ENCODE measurements at regions not wholly inside any gene's neighbourhood (a gene's known extent, or its start where the extent isn't known, plus 50 kb on each side); places are given as distances from the start of the nearest gene placed in this dataset.
A peak's percentile ranks its signal among the peaks of the same experiment; 100 is the strongest.
"Not testable (repeated sequence)": the region's sequence is repeated elsewhere in the genome, so short reads cannot be mapped to it uniquely, and the experiment has no call there.

DNA sequence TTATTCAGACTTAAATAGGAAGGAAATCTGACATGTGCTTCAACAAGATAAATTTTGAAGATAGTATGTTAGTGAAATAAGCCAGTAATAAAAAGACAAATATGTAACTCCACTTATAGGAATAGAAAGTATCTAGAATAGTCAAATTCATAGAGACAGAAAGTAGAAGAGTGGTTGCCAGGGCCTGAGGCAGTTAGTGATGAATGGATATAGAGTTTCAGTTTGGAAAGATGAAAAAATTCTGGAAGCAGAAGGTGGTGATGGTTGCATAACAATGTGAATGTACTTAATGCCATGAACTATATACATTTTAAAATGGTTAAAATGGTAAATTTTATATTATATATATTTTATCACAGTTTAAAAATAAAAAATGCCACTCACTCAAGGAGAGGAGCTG is 54.3 kb downstream of the HAND2 start:
- no peak for ATAC-seq
- no peak for DNase-seq
- no peak overlapping the region for H3K4me3 Mint-ChIP-seq
- peaks cover 5% of the 10 kb centered on the region for H3K27me3 Mint-ChIP-seq (ENCODE audit: low read depth)
- no peaks in the 10 kb centered on the region for H3K36me3 Mint-ChIP-seq (ENCODE audit: insufficient read depth)
- no peaks in the 10 kb centered on the region for H3K9me3 Mint-ChIP-seq
- H3K4me1 Mint-ChIP-seq (ENCODE audit: low read depth), result no peaks in the 10 kb centered on the region

DNA sequence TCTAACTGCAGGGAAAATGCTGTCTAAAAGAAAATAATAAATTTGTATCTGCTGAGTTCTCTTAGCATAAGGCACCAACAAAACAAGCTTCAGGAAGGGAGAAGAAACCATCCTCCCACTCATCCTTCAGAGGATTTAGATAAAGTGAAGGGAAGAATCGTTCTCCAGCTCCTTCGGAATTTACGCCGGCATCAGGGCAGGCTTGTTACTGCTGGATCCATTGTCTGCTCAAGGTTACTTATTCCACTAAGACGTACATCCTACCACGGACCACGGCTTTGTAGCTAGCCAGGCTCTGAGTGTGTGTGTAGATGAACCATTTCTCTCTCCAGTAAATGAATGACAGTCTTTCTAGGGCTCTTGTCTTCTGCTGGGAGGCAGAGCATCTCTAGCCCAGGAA is 60.4 kb downstream of the HAND2 start:
- DNase-seq, result no peak
- H3K27me3 Mint-ChIP-seq (ENCODE audit: low read depth), result peaks cover 8% of the 10 kb centered on the region

DNA sequence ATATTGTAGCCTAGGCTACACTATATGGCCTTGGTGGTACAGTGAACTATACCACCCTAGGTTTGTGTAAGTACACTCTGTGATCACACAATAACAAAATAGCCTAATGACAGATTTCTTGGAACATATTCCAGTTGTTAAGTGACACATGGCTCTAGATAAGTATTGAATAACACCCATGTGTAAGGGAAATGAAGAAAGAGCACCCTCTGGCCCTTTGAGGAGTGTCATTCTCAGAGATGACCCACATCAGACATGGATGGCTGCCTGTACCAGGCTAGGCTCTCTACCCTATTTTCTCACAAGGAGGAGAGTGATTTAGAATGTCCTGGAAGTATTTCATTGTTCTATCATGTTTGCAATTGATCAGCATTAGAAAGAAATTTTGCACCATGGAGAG is 61.7 kb downstream of the HAND2 start:
- H3K9me3 Mint-ChIP-seq, result no peaks in the 10 kb centered on the region
- DNase-seq (no peak), ATAC-seq (no peak)
- H3K36me3 Mint-ChIP-seq (ENCODE audit: insufficient read depth), result no peaks in the 10 kb centered on the region
- H3K4me1 Mint-ChIP-seq (ENCODE audit: low read depth), result no peaks in the 10 kb centered on the region
- H3K27me3 Mint-ChIP-seq (ENCODE audit: low read depth), result peaks cover 8% of the 10 kb centered on the region
- no peak overlapping the region for H3K4me3 Mint-ChIP-seq

More for the DNA sequence above, 60.4 kb downstream of the HAND2 start:
- no peaks in the 10 kb centered on the region for H3K36me3 Mint-ChIP-seq (ENCODE audit: insufficient read depth)
- H3K4me1 Mint-ChIP-seq (ENCODE audit: low read depth), result no peaks in the 10 kb centered on the region
- no peak overlapping the region for H3K4me3 Mint-ChIP-seq
- no peak for ATAC-seq
- H3K9me3 Mint-ChIP-seq, result no peaks in the 10 kb centered on the region

DNA sequence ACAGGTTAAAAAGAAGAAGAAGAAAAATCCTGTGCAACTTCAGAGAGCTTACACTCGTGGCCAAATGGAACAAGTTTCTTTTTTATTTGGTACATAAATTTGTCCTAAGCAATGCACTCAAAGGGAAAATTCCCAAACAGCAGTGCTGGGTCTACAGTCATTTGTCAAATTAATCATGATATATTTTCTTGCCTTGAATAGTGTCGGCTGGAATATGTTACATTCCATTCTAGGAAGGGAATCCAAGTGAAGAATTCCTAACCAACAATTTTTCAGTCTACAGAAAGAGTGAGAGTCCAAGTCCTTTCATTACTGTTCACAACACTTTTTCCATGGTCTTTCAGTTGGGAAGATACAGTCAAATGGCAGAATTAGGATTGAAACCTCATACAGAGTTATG is 63.9 kb downstream of the HAND2 start:
- H3K36me3 Mint-ChIP-seq (ENCODE audit: insufficient read depth), result no peaks in the 10 kb centered on the region
- no peaks in the 10 kb centered on the region for H3K9me3 Mint-ChIP-seq
- DNase-seq, result no peak
- ATAC-seq, result no peak
- H3K27me3 Mint-ChIP-seq (ENCODE audit: low read depth), result peaks cover 3% of the 10 kb centered on the region
- H3K4me3 Mint-ChIP-seq, result no peak overlapping the region
- no peaks in the 10 kb centered on the region for H3K4me1 Mint-ChIP-seq (ENCODE audit: low read depth)

DNA sequence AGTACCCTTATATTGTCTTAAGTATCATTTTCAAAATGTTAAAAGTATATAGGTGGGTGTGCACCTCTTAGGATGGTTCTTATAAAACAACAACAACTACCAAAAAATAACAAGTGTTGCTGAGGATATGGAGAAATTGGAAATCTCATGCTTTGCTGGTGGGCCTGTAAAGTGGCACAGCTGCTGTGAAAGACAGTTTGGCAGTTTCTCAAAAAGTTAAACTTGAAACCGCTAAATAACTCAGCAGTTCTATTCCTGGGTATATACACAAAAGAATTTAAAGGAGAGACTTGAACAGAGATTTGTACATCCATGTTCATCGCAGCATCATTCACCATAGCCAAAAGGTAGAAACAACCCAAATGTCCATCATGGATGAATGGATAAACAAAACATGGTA is 65.5 kb downstream of the HAND2 start:
- ATAC-seq (no peak), DNase-seq (no peak)
- Mint-ChIP-seq H3K36me3 (ENCODE audit: insufficient read depth) (no peaks in the 10 kb centered on the region), H3K27me3 (ENCODE audit: low read depth) (peaks cover 3% of the 10 kb centered on the region), H3K4me3 (no peak overlapping the region), H3K9me3 (no peaks in the 10 kb centered on the region), H3K4me1 (ENCODE audit: low read depth) (no peaks in the 10 kb centered on the region)

DNA sequence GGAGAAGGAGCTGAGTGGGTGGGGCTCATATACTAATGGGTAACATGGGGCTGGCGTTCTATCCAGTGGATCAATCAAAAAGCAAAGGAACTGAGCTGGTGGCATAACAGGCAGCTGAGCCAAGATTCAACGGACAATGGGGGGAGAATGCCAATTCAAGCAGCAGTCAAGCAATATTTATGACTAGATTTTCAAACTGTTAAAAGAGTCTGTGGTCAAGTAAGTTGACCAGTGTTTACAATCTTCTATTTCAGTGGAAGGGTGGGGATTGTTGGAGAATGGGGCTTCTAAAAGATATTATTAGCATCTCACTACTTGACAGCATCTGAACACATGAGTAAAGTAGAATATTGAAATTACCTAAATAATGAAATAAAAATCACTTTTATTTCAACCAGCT is 64.9 kb upstream of the SCRG1 start:
- DNase-seq (no peak), ATAC-seq (no peak)
- Mint-ChIP-seq H3K4me3 (no peak overlapping the region), H3K36me3 (ENCODE audit: insufficient read depth) (no peaks in the 10 kb centered on the region), H3K4me1 (ENCODE audit: low read depth) (no peaks in the 10 kb centered on the region), H3K9me3 (no peaks in the 10 kb centered on the region), H3K27me3 (ENCODE audit: low read depth) (peaks cover 3% of the 10 kb centered on the region)

DNA sequence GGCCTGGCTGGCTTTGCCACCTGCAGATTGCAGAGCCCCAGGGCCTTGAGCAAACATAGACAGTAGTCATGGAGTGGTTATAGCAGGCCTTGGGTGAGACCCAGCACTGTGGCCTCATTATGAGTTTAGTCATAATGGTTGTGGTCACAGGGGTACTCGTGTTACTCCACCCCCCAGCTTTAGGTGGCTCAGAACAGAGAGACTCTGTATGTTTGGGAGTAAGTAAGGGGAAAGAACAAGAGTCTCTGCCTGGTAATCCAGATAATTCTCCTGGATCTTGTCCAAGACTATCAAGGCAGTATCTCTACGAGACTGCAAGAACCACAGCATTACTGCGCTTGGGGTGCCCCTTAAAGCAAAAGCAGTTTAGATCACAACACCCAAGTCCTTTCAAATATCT is 62.3 kb upstream of the SCRG1 start:
- Mint-ChIP-seq H3K4me3 (no peak overlapping the region), H3K36me3 (ENCODE audit: insufficient read depth) (no peaks in the 10 kb centered on the region), H3K27me3 (ENCODE audit: low read depth) (no peaks in the 10 kb centered on the region), H3K9me3 (no peaks in the 10 kb centered on the region), H3K4me1 (ENCODE audit: low read depth) (no peaks in the 10 kb centered on the region)
- ATAC-seq (peak in 1 of 2 donors; percentile 14), DNase-seq (no peak)

DNA sequence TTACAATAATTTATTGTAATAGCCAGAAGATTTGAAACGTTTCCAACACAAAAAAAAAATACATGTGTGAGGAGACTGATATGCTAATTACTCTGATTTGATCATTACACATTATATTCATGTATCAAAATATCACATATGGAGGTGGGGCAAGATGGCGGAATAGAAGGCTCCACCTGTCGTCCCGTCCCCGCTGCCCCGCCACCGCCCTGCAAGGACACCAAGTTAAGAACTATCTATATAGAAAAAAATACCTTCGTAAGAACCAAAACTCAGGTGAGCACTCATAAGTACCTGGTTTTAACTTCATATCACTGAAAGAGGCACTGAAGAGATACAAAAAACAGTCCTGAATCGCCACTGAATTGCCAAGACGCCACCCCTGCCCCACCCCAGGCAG is 60.9 kb upstream of the SCRG1 start:
- DNase-seq, result no peak
- no peaks in the 10 kb centered on the region for H3K9me3 Mint-ChIP-seq
- no peak overlapping the region for H3K4me3 Mint-ChIP-seq
- H3K4me1 Mint-ChIP-seq (ENCODE audit: low read depth), result no peaks in the 10 kb centered on the region
- no peaks in the 10 kb centered on the region for H3K27me3 Mint-ChIP-seq (ENCODE audit: low read depth)
- H3K36me3 Mint-ChIP-seq (ENCODE audit: insufficient read depth), result no peaks in the 10 kb centered on the region
- no peak for ATAC-seq

DNA sequence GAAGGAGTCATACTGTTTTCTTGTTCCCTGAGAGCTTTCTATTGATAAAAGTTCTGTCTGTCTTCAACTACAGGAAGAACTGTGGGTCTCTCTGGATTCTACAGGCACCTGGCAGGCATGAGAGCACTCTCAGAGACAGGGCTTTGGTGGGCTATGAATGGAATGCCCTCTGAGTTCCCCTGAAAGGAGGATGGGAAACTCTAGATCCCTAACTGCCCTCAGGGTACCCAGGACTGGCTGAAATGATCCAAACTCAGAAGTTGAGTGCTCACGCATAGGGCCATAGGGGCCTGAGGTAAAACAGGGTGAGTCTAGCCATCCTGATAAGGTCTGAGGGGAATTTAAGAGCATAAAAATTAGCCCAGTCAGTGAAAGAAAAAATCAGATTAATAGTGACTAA is 59.0 kb upstream of the SCRG1 start:
- H3K36me3 Mint-ChIP-seq (ENCODE audit: insufficient read depth), result no peaks in the 10 kb centered on the region
- ATAC-seq (no peak), DNase-seq (no peak)
- H3K4me3 Mint-ChIP-seq, result no peak overlapping the region
- no peaks in the 10 kb centered on the region for H3K9me3 Mint-ChIP-seq
- H3K27me3 Mint-ChIP-seq (ENCODE audit: low read depth), result no peaks in the 10 kb centered on the region
- no peaks in the 10 kb centered on the region for H3K4me1 Mint-ChIP-seq (ENCODE audit: low read depth)

DNA sequence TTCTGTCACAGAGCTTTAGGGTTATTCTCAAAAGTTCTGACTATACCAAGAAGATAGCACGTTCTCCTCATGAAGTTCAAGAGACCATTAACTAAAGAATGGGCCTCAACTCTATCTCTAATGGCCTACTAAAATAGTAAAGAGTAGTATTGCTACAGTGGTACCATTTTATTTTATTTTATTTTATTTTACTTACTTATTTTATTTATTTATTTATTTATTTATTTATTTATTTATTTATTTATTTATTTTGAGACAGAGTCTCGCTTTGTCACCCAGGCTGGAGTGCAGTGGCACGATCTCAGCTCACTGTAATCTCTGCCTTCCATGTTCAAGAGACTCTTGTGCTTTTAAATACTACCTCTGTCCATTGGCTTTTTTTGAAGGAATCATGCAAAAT is 52.5 kb upstream of the SCRG1 start:
- not testable (repeated sequence) for DNase-seq; H3K4me1 Mint-ChIP-seq (ENCODE audit: low read depth); H3K27me3 Mint-ChIP-seq (ENCODE audit: low read depth); H3K36me3 Mint-ChIP-seq (ENCODE audit: insufficient read depth); ATAC-seq; H3K4me3 Mint-ChIP-seq; H3K9me3 Mint-ChIP-seq

DNA sequence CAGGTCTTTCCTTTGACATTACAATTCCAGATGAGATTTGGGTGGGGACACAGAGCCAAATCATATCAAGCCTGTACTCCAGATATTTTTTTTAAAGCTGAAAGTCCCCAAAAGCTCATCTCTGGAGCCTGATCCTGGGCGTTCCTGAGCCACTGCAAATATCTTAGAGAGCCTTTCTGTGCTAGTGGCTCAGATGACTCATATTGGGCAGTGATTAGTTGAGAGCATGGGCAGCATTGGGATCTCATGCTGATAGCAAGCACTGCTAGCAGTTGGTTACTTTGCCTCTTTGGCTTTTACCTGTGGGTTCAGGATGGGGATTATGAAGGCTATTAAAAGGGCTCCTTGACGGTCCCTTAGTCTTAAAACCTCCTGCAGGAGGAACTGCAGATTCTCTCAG is 51.4 kb upstream of the SCRG1 start:
- Mint-ChIP-seq H3K36me3 (ENCODE audit: insufficient read depth) (no peaks in the 10 kb centered on the region), H3K9me3 (no peaks in the 10 kb centered on the region), H3K4me1 (ENCODE audit: low read depth) (no peaks in the 10 kb centered on the region), H3K27me3 (ENCODE audit: low read depth) (no peaks in the 10 kb centered on the region), H3K4me3 (no peak overlapping the region)
- DNase-seq (no peak), ATAC-seq (no peak)

DNA sequence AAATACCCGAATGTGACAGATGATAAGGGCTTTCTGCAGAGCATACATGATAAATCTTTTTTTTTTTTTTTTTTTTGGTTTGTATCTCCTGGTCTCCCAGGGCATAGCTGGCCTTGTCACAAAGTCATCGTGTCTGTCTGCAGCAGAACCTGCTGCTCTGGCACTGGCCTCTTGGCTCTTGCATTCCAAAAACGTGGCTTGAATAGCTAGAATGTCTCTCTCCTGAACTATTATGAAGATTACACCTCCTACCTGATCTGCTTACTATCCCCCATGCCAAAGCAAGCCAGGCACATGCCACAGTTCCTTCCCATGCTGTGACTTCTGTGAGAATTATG is 50.4 kb upstream of the SCRG1 start:
- no peak for ATAC-seq
- H3K4me3 Mint-ChIP-seq, result no peak overlapping the region

DNA sequence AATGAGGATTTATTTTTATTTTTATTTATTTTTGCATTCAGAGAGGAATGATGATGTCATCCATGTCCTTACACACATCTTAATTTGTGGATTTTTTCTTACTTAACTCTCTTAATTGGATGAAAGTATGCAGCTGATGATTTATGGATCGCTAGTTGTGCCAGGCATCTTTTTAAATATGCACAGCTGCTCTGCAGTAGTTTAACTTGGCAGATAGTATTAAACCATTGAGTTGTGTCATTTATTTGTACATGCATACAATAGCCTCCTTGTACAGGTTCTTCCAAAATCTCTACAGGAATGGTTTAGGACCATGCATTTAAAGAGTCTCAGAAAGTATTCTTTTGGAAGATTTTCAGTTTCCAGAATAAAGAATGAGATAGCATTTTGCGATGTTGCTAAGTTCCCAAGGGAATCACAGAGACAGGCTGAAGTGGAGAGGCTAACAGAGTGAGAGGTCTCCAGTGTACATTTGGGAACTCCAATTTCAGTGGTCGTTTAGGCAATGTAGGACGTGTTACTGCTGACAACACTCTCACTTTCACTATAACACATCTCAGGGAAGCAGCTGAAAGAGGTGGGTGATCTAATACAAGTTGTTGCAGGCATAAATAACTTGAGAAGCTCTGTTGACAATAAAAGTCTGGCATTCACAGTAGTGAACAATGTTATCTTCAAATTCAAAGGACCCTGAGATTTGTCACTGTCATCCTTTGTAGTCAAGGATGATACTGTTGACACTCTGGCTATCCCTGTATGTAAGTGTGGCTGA is 49.9 kb upstream of the SCRG1 start:
- Mint-ChIP-seq H3K27me3 (ENCODE audit: low read depth) (no peaks in the 10 kb centered on the region), H3K9me3 (no peaks in the 10 kb centered on the region), H3K4me1 (ENCODE audit: low read depth) (no peaks in the 10 kb centered on the region), H3K36me3 (ENCODE audit: insufficient read depth) (no peaks in the 10 kb centered on the region), H3K4me3 (no peak overlapping the region)
- no peak for ATAC-seq
- no peak for DNase-seq

More for the DNA sequence above, 50.4 kb upstream of the SCRG1 start:
- Mint-ChIP-seq H3K9me3 (no peaks in the 10 kb centered on the region), H3K36me3 (ENCODE audit: insufficient read depth) (no peaks in the 10 kb centered on the region), H3K4me1 (ENCODE audit: low read depth) (no peaks in the 10 kb centered on the region), H3K27me3 (ENCODE audit: low read depth) (no peaks in the 10 kb centered on the region)
- no peak for DNase-seq

All from activated T-cell treated with anti-CD3 and anti-CD28 coated beads, Interleukin-2, amount 50 U/mL, for 4 hours (primary cell).